ENCODE measurements at regions not wholly inside any gene's neighbourhood (a gene's known extent, or its start where the extent isn't known, plus 50 kb on each side); places are given as distances from the start of the nearest gene placed in this dataset.
A peak's percentile ranks its signal among the peaks of the same experiment; 100 is the strongest.

GRCh38 chr9:86795823-86796553 lies 151.3 kb downstream of the GAS1 start:
- DNase-seq (ENCODE audit: low spot score), result no peak

DNA sequence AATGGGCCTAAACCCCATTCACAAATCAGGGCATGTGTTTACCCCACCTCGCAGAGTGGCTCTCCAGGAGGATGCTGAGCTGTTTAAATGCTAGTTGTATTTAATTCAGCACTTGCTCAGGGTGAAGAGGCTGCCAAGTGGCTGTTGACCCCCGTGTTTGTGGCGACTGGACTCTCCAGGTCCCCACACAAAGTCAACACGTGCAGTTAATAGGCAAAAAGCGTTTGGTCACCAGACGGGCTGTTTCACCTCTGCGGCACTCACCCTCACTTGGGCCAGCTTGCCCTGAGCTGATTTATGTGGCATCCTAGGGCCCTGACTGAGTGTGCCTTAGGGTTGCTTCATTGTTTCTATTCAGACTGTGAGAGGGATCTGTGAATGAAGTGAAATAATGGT lies 152.3 kb downstream of the GAS1 start:
- DNase-seq (ENCODE audit: low spot score), result no peak

- DNase-seq (ENCODE audit: low spot score), result peak; percentile 26
Measured at GRCh38 chr9:86794391-86795046, 152.8 kb downstream of the GAS1 start.

GRCh38 chr9:86792136-86792535 lies 155.2 kb downstream of the GAS1 start:
- no peak for DNase-seq (ENCODE audit: low spot score)

DNA sequence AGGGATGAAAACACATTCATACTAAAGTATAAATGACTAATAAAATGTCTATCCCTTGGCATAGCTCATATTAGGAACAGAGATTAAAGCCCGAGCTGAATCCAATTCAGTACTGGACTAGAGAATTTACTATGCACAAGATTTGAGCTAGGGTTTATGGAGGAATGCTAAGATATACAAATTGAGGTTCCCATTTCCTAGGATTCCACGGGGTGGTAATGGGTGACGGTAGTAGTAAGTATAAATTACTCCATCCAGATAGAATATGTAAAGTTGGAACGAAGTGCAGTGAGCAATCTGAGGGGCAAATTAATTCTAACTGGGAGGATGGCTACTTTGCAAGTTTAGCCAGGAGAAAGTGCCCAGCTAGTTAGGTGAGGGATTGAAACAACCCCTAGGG lies 156.5 kb downstream of the GAS1 start:
- DNase-seq (ENCODE audit: low spot score), result no peak

GRCh38 chr9:86788456-86788855 lies 158.8 kb downstream of the GAS1 start:
- no peak for DNase-seq (ENCODE audit: low spot score)

DNA sequence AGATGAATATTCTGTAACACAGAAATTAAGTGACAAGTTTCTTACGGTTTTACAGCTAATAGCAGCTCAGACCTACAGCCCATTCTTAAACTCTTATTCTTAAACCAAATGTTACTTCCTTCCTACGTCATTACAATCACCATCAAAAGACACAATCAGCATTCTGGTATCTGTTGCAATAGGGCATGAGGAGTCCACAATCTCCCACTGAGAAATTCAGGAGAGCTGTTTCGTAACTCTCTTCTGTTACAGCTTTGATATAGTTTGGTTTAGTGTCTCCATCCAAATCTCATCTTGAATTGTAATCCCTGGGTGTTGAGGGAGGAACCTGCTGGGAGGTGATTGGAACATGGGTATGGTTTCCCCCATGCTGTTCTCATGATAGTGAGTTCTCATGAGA lies 163.4 kb downstream of the GAS1 start:
- DNase-seq (ENCODE audit: low spot score), result no peak

DNA sequence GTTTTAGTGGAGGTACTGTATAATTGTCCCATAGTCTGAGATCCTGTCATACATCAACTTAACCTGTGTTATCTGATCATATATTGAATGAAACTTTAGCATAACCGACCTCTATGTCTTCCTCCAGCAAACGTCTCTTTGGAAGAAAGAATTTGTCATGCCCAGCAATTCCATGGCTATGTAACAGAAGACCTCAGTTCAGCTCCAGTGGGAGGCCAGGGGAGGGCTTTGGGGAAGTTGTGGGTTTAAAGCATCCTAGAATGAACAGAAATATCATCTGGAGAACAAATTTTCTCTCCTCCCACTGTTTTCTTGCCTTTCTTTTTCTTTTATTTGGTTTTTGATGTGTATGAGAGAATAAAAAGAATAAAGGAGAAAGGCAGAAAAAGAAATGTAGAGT lies 164.5 kb downstream of the GAS1 start:
- DNase-seq (ENCODE audit: low spot score), result no peak

DNA sequence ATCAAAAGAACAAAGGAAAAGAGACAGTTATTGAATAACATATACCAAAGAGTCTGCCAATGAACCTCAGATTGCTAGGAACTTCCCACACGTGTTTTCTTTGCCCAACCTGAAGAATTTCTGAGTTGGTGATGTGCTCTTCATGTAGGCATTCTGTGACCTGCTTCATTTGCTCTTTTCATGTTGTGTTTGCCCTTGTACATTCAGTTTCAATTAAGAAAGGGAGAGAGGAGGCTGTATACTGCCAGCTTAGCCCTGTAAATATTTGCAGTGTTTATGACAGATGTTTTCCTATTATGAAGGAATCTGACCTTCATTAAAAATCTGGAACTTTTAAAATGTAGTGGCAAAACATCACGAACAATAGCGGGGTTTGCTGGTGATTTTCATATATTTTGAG lies 168.5 kb downstream of the GAS1 start:
- no peak for DNase-seq (ENCODE audit: low spot score)

- DNase-seq (ENCODE audit: low spot score), result no peak
Measured at GRCh38 chr9:86775718-86776117, 171.6 kb downstream of the GAS1 start.

- DNase-seq (ENCODE audit: low spot score), result no peak
Measured at GRCh38 chr9:86774116-86774515, 173.2 kb downstream of the GAS1 start.

DNA sequence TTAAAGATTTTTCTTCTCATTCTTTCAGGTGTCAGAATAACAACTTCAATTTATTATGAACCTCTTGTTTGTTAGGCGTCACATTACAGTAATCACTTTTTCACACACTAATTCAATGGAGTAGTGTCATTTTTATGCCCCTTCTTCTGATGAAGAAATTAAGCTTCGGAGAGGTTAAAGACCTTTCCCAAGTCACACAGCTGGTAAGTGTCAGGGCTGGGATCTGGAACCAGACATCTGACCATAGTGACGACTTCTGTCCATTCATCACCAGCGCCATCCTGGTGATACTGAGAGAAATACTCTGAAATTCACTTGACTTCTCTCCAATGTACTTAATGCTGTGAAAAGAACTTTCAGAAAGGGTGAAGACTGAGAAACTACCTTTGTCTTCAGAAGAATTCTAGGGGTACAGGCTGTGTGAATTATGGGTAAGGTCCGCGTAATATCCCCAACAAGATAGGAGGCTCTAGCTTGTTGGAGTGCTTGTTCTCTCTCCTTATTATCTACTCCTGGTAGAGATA lies 173.8 kb downstream of the GAS1 start:
- DNase-seq (ENCODE audit: low spot score), result no peak

GRCh38 chr9:86772635-86772993 lies 174.7 kb downstream of the GAS1 start:
- DNase-seq (ENCODE audit: low spot score), result no peak

DNA sequence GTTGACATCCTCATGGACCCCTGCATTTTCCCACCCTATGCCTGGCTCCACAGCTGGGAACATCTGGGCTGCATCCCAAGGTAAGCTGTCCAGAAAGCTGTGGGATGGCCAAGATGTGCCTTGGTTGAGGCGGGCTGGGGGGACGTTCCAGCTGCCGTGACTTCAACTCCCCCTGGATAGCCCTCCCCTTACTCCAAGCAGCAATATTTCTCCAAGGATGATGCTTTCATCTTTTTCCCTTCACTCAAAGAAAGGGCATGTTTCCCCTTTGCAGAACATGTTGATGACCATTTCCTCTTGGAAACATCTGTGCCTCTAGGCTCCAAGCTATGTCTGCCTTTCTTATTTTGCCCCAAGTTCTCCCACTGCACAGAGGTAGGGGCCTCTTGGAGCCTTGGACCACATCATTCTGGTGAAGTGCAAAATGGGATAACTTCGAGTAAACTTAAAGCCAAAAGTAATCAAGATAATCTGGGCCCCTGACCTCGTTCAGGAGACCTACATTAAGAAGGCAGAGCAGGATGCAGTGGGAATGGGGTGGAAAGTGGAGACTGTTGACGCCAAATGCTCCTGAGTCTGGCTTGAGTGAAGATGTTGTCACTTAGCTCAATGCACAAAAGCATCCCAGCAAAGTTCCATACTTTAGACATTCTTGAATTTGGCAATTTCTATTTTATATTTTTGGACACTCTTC lies 175.2 kb downstream of the GAS1 start:
- no peak for DNase-seq (ENCODE audit: low spot score)

GRCh38 chr9:86771420-86771819 lies 175.9 kb downstream of the GAS1 start:
- DNase-seq (ENCODE audit: low spot score), result no peak

DNA sequence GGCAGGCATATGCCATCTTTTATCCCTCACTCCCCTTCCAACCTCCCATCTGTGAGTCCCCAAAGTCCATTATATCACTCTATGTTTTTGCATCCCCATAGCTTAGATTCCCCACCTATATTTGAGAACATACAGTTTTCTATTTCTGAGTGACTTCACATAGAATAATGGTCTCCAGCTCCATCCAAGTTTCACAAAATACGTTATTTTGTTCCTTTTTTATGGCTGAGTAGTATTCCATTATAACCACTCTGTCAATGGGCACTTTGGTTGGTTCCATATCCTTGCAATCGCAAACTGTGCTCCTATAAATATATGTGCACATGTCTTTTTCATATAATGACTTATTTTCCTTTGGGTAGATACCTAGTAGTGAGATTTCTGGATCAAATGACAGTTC lies 178.6 kb downstream of the GAS1 start:
- DNase-seq (ENCODE audit: low spot score), result no peak

DNA sequence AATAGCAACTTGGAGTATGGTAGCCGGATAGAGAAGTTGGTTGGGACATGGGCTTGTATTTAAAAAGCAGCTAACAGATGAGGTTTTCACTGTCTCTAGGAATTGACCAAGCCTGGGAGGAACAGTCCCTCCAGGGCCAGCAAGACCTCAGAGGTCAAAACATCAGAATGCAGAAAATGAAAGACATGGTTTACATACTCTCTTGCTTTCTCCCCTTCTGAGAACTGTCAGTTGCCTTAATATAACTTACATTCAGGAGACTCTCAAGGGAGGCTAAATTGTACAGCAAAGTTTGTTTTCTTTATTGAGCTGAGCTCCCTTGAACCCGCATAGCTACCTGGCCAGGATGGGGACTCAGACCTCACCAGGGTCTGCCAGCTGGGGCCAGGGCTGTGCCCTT lies 179.3 kb downstream of the GAS1 start:
- no peak for DNase-seq (ENCODE audit: low spot score)

GRCh38 chr9:86767373-86767772 lies 179.9 kb downstream of the GAS1 start:
- peak; percentile 84 for DNase-seq (ENCODE audit: low spot score)

DNA sequence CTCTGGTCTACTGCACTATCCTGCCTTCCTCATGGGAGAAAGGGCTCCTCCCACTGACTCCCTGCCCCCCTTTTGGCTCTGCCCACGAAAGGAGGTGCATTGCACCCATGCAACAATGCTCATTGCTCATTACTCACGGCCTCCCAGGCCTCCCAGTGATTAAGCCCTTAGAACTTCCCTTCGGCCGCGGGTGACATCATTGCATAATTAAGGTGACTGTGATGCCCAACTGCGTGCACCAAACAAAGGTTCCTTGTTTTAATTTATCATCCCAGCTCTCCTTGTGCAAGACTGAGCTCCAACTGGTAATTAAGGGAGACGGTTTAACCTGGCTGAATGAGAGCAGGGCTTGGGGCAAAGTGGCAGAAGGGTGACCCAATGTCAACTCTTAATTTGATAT lies 180.4 kb downstream of the GAS1 start:
- DNase-seq (ENCODE audit: low spot score), result peak; percentile 99

DNA sequence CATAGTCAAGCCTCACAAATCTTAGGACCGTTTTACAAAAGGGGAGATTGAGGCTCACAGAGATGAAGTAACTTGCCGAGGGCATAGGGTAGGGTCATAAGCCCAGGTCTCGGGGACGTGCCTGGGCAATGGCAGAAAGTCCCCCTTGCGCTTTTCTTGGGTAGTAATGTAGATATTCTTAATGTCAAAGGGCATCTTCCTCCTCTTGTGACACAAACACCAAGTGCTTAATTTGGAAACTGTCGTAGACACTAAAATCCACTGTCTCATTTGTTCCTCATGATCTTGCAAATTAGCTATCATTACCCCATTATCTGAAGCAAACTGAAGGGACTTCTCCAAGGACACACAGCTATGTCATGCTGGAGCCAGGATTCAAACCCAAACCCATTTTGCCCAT lies 180.8 kb downstream of the GAS1 start:
- no peak for DNase-seq (ENCODE audit: low spot score)

DNA sequence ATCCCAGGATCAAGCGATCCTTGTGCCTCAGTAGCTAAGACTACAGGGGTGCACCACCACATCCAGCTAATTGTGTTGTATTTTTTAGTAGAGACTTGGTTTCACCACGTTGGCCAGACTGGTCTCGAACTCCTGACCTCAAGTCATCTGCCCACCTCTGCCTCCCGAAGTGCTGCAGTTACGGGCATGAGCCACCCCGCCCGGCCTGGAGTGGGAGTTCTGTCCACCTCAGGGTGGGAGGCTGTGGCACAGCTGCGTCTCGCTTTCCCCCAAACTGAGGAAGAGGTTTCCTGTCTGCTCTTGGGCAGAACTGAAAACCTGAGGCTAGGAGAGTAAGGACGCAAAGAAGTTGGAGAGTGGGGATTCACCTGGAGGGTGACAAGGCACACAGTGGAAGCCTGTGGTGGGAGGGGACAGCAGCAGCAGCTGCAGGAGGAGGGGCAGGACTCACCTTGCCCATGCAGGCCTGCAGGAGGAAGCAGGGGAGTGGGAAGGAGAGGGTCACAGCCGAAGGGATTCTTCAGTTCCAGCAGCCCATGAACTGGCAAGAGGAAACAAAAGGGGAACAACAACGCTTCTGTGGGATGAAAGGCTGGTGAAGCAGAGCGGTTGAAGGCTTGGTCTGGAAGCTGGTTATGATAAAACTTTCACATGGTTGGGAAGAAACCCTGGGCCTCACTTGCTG lies 181.4 kb downstream of the GAS1 start:
- DNase-seq (ENCODE audit: low spot score), result no peak

GRCh38 chr9:86764671-86765343 lies 182.5 kb downstream of the GAS1 start:
- DNase-seq (ENCODE audit: low spot score), result no peak

Data from COLO829 (cell line).